NCI-H1417 (cell line): ENCODE measurements at regions not wholly inside any gene's neighbourhood (a gene's known extent, or its start where the extent isn't known, plus 50 kb on each side); places are given as distances from the start of the nearest gene placed in this dataset.
A peak's percentile ranks its signal among the peaks of the same experiment; 100 is the strongest.

Experiments
- DNase-seq, 3 experiments: peaks; one replicate each; lab custom pipeline; 2025; lab: John Stamatoyannopoulos, UW

GRCh38 chr20:56060486-56060885, 55.2 kb upstream of the CBLN4 start:
- DNase-seq, result no peak

- DNase-seq, result no peak
Measured at GRCh38 chr20:56069016-56069415, 63.7 kb upstream of the CBLN4 start.

GRCh38 chr20:56072165-56072564, 66.8 kb upstream of the CBLN4 start:
- no peak for DNase-seq

GRCh38 chr20:56088375-56088774, 83.1 kb upstream of the CBLN4 start:
- no peak for DNase-seq

- no peak for DNase-seq
Measured at GRCh38 chr20:56091628-56092234, 86.4 kb upstream of the CBLN4 start.

- DNase-seq, result no peak
Measured at GRCh38 chr20:56094228-56094627, 88.9 kb upstream of the CBLN4 start.

- DNase-seq, result peak in 1 of 3 experiments; percentile 3
Measured at GRCh38 chr20:56098981-56099500, 93.7 kb upstream of the CBLN4 start.

- DNase-seq, result no peak
Measured at GRCh38 chr20:56111961-56112730, 106.8 kb upstream of the CBLN4 start.

- no peak for DNase-seq
Measured at GRCh38 chr20:56117350-56117749, 112.0 kb upstream of the CBLN4 start.

- DNase-seq, result no peak
Measured at GRCh38 chr20:56121850-56122249, 116.5 kb upstream of the CBLN4 start.

- no peak for DNase-seq
Measured at GRCh38 chr20:56143759-56144158, 104.8 kb upstream of the MC3R start.

- DNase-seq, result peak in 1 of 3 experiments; percentile 30
Measured at GRCh38 chr20:56151834-56152233, 96.7 kb upstream of the MC3R start.

GRCh38 chr20:56153926-56154325, 94.6 kb upstream of the MC3R start:
- DNase-seq, result no peak

- no peak for DNase-seq
Measured at GRCh38 chr20:56155625-56156024, 92.9 kb upstream of the MC3R start.

GRCh38 chr20:56157530-56158203, 90.9 kb upstream of the MC3R start:
- DNase-seq, result peak in 1 of 3 experiments; percentile 31

- DNase-seq, result no peak
Measured at GRCh38 chr20:56158489-56158888, 90.0 kb upstream of the MC3R start.

GRCh38 chr20:56160956-56161355, 87.6 kb upstream of the MC3R start:
- no peak for DNase-seq

GRCh38 chr20:56163806-56164205, 84.7 kb upstream of the MC3R start:
- no peak for DNase-seq

- DNase-seq, result peak in 2 of 3 experiments; percentile 56 to 92
Measured at GRCh38 chr20:56166781-56167465, 81.6 kb upstream of the MC3R start.

GRCh38 chr20:56171087-56172012, 77.2 kb upstream of the MC3R start:
- DNase-seq, result peak in 2 of 3 experiments; percentile 36 to 46

GRCh38 chr20:56173438-56173837, 75.1 kb upstream of the MC3R start:
- DNase-seq, result no peak
